Aorta (tissue), 5 donors: ENCODE measurements at regions not wholly inside any gene's neighbourhood (a gene's known extent, or its start where the extent isn't known, plus 50 kb on each side); places are given as distances from the start of the nearest gene placed in this dataset.
"Not testable (repeated sequence)": the region's sequence is repeated elsewhere in the genome, so short reads cannot be mapped to it uniquely, and the experiment has no call there.

Source experiments
- ATAC-seq: fragments of 200-7000 bp; cut with Tn5 transposase; one replicate; pipeline ENCODE4 v1.9.1; 2022; ENCODE audit warnings: moderate library complexity; ENCODE audit not compliant: low FRiP score
- DNase-seq, 2 donors: peaks; one replicate each; pipeline ENCODE4 v3.0.0-alpha.2; 2020
- H3K27ac ChIP-seq, 2 donors: one replicate each; pipeline ENCODE4 v1.5.1; 2013; ENCODE audit warnings: low read length in 2 of 2, mild to moderate bottlenecking in 2 of 2, moderate library complexity in 2 of 2, control low read depth in 1 of 2, inconsistent platforms in 1 of 2, low read depth in 1 of 2
- H3K27me3 ChIP-seq, 2 donors: one replicate each; pipeline ENCODE4 v1.6.1; 2013; ENCODE audit warnings: control low read depth in 1 of 2, low read length in 1 of 2, mild to moderate bottlenecking in 1 of 2, moderate library complexity in 1 of 2; ENCODE audit not compliant: insufficient read depth in 2 of 2, control insufficient read depth in 1 of 2
- H3K36me3 ChIP-seq, 2 donors: one replicate each; pipeline ENCODE4 v1.6.1; 2013; ENCODE audit warnings: control low read depth in 1 of 2, low read length in 1 of 2, mild to moderate bottlenecking in 1 of 2; ENCODE audit not compliant: insufficient read depth in 2 of 2, control insufficient read depth in 1 of 2
- H3K4me1 ChIP-seq, 2 donors: one replicate each; pipeline ENCODE4 v1.6.1; 2013; ENCODE audit warnings: low read length in 2 of 2, control low read depth in 1 of 2, mild to moderate bottlenecking in 1 of 2, moderate library complexity in 1 of 2; ENCODE audit not compliant: insufficient read depth in 2 of 2, control insufficient read depth in 1 of 2
- H3K4me3 ChIP-seq, 2 donors: one replicate each; pipeline ENCODE4 v1.5.1; 2013; ENCODE audit warnings: low read length in 2 of 2, control low read depth in 1 of 2, mild to moderate bottlenecking in 1 of 2
- H3K9me3 ChIP-seq: one replicate; pipeline ENCODE4 v1.6.1; 2013; ENCODE audit warnings: mild to moderate bottlenecking, low read length; ENCODE audit not compliant: control insufficient read depth
- WGBS, 2 donors: extraction: QIAGEN DNeasy Blood & Tissue Kit; methylation state at CpG; one replicate each; pipeline ENCODE4 v1.1.7; 2013; 5-methylcytosine and 5-hydroxymethylcytosine counted together
- intact Hi-C, 2 donors: fragments of 100-400 bp; cut with DNase I; formaldehyde crosslinking; loops; one replicate each; pipeline versions ENCODE4 v1.14.2 to v1.15.0; 2022
- donor health status: healthy with polysubstance abuse.
- donor health status: Bipolar disorder and iron deficiency.
- donor health status: DM: no; HTN: no; CAD: no.
- donor health status: DM: no; HTN: no; CAD: no.
- donor health status: DM: yes; HTN: yes; CAD: no.

DNA sequence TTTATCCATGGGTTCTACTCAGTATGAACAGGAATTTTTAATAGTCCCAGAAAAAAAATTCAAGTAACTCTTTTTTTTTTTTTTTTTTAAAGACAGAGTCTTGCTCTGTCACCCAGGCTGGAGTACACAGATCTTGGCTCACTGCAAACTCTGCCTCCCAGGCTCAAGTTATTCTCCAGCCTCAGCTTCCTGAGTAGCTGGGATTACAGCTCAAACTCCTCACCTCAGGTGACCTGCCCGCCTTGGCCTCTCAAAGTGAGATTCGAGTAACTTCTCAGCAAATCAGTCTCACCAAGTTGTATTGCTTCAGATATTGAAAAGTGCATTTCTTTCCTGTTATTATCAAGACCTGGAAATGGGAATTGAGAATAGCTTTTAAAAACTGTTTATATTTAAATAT lies 281.2 kb upstream of the MINDY3 start:
- no peaks in the 10 kb centered on the region for H3K27me3 ChIP-seq
- intact Hi-C loops = no loop called here
- H3K4me3 ChIP-seq = no peak overlapping the region
- DNase-seq (peak in 1 of 2 donors; percentile 53), ATAC-seq (no peak)
- H3K4me1 ChIP-seq = no peaks in the 10 kb centered on the region
- H3K9me3 ChIP-seq = no peaks in the 10 kb centered on the region
- 38 to 46% methylated on average over 2 of the region's 2 CpGs for WGBS, 2 donors
- H3K36me3 ChIP-seq = no peaks in the 10 kb centered on the region
- H3K27ac ChIP-seq = no peak overlapping the region

GRCh38 chr10:16146993-16147392 lies 286.7 kb upstream of the MINDY3 start:
- intact Hi-C loops = no loop called here
- Histone ChIP-seq H3K4me1 (peaks cover 0 to 2% of the 10 kb centered on the region in 2 donors), H3K36me3 (no peaks in the 10 kb centered on the region), H3K9me3 (no peaks in the 10 kb centered on the region), H3K27me3 (no peaks in the 10 kb centered on the region), H3K27ac (no peak overlapping the region), H3K4me3 (no peak overlapping the region)
- DNase-seq = no peak
- ATAC-seq = no peak
- 87 to 88% methylated on average over 5 of the region's 5 CpGs for WGBS, 2 donors

- no peak overlapping the region for H3K27ac ChIP-seq
- no peak overlapping the region for H3K4me3 ChIP-seq
- H3K4me1 ChIP-seq = no peaks in the 10 kb centered on the region
- 0 to 23% methylated on average over 1 of the region's 1 CpG for WGBS, 2 donors
- DNase-seq (no peak), ATAC-seq (no peak)
- H3K9me3 ChIP-seq = no peaks in the 10 kb centered on the region
- no peaks in the 10 kb centered on the region for H3K27me3 ChIP-seq
- H3K36me3 ChIP-seq = no peaks in the 10 kb centered on the region
- intact Hi-C loops = no loop called here
Observed at GRCh38 chr10:16155834-16156233, 281.0 kb upstream of the PTER start.

DNA sequence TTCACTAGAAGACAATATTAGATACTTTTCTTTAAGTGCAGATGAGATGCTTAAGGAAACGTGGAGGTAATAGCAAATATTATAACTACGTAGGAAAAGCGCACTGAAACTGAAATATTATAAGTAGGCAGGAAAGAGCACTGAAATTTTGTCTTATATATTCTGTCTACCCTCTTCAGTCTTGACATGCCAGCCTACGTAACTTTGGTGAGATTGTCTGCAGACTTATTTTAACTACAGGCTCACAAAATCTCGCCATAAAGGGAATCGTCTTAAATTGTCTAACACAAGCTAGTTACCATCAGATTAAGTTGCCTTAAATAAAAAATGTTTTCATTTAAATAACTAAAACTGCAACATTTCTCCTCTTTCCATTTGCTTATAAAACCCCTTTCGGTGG lies 280.1 kb upstream of the PTER start:
- WGBS, 2 donors = 80% methylated on average over 7 of the region's 7 CpGs
- DNase-seq (no peak), ATAC-seq (no peak)
- H3K9me3 ChIP-seq = no peaks in the 10 kb centered on the region
- H3K27ac ChIP-seq = no peak overlapping the region
- H3K27me3 ChIP-seq = no peaks in the 10 kb centered on the region
- H3K36me3 ChIP-seq = no peaks in the 10 kb centered on the region
- no peak overlapping the region for H3K4me3 ChIP-seq
- intact Hi-C loops = no loop called here
- H3K4me1 ChIP-seq = no peaks in the 10 kb centered on the region

DNA sequence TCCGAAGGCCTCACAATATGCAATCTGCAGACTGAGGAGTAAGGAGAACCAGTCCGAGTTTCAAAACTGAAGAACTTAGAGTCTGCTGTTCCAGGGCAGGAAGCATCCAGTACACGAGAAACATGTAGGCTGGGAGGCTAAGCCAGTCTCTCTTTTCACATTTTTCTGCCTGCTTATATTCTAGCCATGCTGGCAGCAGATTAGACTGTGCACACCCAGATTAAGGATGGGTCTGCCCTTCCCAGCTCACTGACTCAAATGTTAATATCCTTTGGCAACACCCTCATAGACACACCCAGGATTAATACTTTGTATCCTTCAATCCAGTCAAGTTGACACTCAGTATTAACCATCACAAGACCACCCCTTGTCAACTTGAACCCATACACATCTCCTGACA lies 271.7 kb upstream of the PTER start:
- intact Hi-C loops, DNase-seq, H3K4me1 ChIP-seq, H3K27ac ChIP-seq, H3K27me3 ChIP-seq, H3K4me3 ChIP-seq, ATAC-seq, H3K36me3 ChIP-seq, H3K9me3 ChIP-seq: not testable (repeated sequence)
- WGBS, 2 donors = 68 to 74% methylated on average over 3 of the region's 3 CpGs

DNA sequence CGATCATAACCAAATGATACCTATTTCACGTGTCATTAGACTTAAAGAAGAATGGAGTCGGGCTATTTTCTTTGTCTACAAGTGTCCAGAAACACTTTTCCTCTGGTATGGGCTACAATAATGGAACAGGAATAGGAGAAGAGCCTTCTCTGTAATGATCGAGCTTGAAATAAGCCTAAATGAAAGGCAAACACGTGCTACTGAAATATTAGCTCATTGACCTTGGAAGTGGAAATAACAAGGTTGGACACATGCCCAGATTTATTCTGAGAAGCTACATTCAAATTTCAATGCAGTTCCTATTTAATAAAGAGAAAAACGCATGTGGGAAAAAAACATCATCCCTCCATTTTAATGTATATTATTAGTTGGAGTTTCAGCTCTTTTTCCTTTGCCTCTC lies 254.7 kb upstream of the PTER start:
- Histone ChIP-seq H3K27me3 (no peaks in the 10 kb centered on the region), H3K4me1 (no peaks in the 10 kb centered on the region), H3K27ac (no peak overlapping the region), H3K36me3 (no peaks in the 10 kb centered on the region), H3K9me3 (peaks cover 1% of the 10 kb centered on the region), H3K4me3 (no peak overlapping the region)
- intact Hi-C loops = no loop called here
- 74 to 78% methylated on average over 6 of the region's 6 CpGs for WGBS, 2 donors
- ATAC-seq (no peak), DNase-seq (no peak)

- WGBS, 2 donors = 84 to 88% methylated on average over 3 of the region's 3 CpGs
- no peak for DNase-seq
- H3K9me3 ChIP-seq = peaks cover 1% of the 10 kb centered on the region
Observed at GRCh38 chr10:16182688-16183087, 254.1 kb upstream of the PTER start.

DNA sequence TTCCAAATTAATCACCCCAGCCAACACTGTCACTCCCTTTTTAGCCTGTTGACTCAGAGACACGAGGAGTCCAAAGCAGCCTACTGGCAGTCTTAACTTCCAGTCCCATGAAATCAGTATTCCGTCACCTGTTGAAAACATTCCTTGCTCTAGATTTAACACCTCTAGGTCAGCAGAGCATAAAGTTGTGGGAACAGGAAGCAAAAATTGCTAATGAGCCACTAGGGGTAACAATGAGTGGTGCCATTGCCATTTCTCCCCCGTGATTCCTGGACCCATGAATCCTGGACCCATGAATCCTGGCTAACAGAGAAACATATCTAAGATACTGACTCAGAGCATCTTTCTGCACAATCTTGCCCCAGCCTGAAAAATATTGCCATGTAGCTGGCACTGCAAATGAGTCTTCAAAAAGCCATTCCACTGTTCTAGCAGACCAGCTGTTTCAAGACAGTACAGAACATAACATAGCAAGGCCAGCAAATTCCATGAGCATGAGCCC lies 252.7 kb upstream of the PTER start:
- no peak overlapping the region for H3K4me3 ChIP-seq
- 63 to 67% methylated on average over 3 of the region's 3 CpGs for WGBS, 2 donors
- no peak overlapping the region for H3K27ac ChIP-seq
- peaks cover 1% of the 10 kb centered on the region for H3K9me3 ChIP-seq
- ATAC-seq (no peak), DNase-seq (no peak)
- H3K27me3 ChIP-seq = no peaks in the 10 kb centered on the region
- no peaks in the 10 kb centered on the region for H3K4me1 ChIP-seq
- intact Hi-C loops = no loop called here
- no peaks in the 10 kb centered on the region for H3K36me3 ChIP-seq

More at GRCh38 chr10:16182688-16183087, 254.1 kb upstream of the PTER start:
- H3K36me3 ChIP-seq = no peaks in the 10 kb centered on the region
- intact Hi-C loops = no loop called here
- no peaks in the 10 kb centered on the region for H3K27me3 ChIP-seq
- H3K27ac ChIP-seq = no peak overlapping the region
- ATAC-seq = no peak
- no peak overlapping the region for H3K4me3 ChIP-seq
- H3K4me1 ChIP-seq = no peaks in the 10 kb centered on the region

GRCh38 chr10:16184906-16185305 lies 251.9 kb upstream of the PTER start:
- intact Hi-C loops = no loop called here
- 59 to 67% methylated on average over 2 of the region's 2 CpGs for WGBS, 2 donors

More at GRCh38 chr10:16184906-16185305, 251.9 kb upstream of the PTER start:
- DNase-seq (no peak), ATAC-seq (no peak)
- H3K27me3 ChIP-seq = no peaks in the 10 kb centered on the region
- no peaks in the 10 kb centered on the region for H3K36me3 ChIP-seq
- H3K27ac ChIP-seq = no peak overlapping the region
- no peak overlapping the region for H3K4me3 ChIP-seq
- H3K4me1 ChIP-seq = no peaks in the 10 kb centered on the region
- peaks cover 1% of the 10 kb centered on the region for H3K9me3 ChIP-seq
